ENCODE measurements at regions not wholly inside any gene's neighbourhood (a gene's known extent, or its start where the extent isn't known, plus 50 kb on each side); places are given as distances from the start of the nearest gene placed in this dataset.

GRCh38 chr13:104967836-104968630 is 1567.4 kb downstream of the EFNB2 start:
- no peak overlapping the region for H3K4me3 ChIP-seq (ENCODE audit: extremely low read depth in 1 of 4, insufficient read depth in 2 of 4, low read depth in 3 of 4, low read length in 4 of 4)
- H3K36me3 ChIP-seq (ENCODE audit: control insufficient read depth in 2 of 4, insufficient read depth in 4 of 4, low read length in 3 of 4), result no peaks in the 10 kb centered on the region
- H2BK12ac ChIP-seq (ENCODE audit: low read depth, low read length), result no peak overlapping the region
- H3K56ac ChIP-seq (replicated peaks; ENCODE audit: insufficient read length, low read depth, low read length), result no peak overlapping the region
- no peak overlapping the region for H3K27ac ChIP-seq (ENCODE audit: low read depth, low read length)
- H3K18ac ChIP-seq (ENCODE audit: extremely low read depth, low read length), result no peak overlapping the region
- no peak overlapping the region for H2BK20ac ChIP-seq (ENCODE audit: low read length)
- H3K4me1 ChIP-seq (replicated peaks in 1 of 4; ENCODE audit: control insufficient read depth in 3 of 4, insufficient read depth in 4 of 4, low read length in 3 of 4), result no peaks in the 10 kb centered on the region
- no peak overlapping the region for H2AK5ac ChIP-seq (ENCODE audit: low read depth, low read length)
- 94% methylated on average over 9 of the region's 9 CpGs; no CpG with 5 or more reads in 1 of the 2 experiments for WGBS, 2 experiments (ENCODE audit: extremely low coverage in 1 of 2, insufficient coverage in 1 of 2, insufficient read length in 1 of 2, insufficient replicate concordance in 2 of 2, low coverage in 1 of 2, low lambda C conversion rate in 2 of 2, missing lambda C conversion rate in 1 of 2)
- no peak for DNase-seq (ENCODE audit: low read depth in 1 of 2, low spot score in 2 of 2)
- no peak overlapping the region for H2AFZ ChIP-seq (ENCODE audit: low read length)
- no peaks in the 10 kb centered on the region for H4K20me1 ChIP-seq (replicated peaks in 1 of 2; ENCODE audit: control insufficient read depth in 1 of 2, insufficient read depth in 2 of 2, low read length in 2 of 2)
- H2BK15ac ChIP-seq (ENCODE audit: low read length), result no peak overlapping the region
- no peaks in the 10 kb centered on the region for H3K79me1 ChIP-seq (ENCODE audit: low read depth, low read length)
- no peak overlapping the region for H3K4ac ChIP-seq (replicated peaks; ENCODE audit: insufficient read length, low read depth, low read length)
- no peak for TF ChIP-seq BRCA1 (IDR thresholded peaks at IDR 0.05; ENCODE audit: low read depth, low read length)
- no peak for TF ChIP-seq ZNF274 (IDR thresholded peaks at IDR 0.05; ENCODE audit: borderline replicate concordance, extremely low read depth, low read length)
- TF ChIP-seq YY1 (IDR thresholded peaks at IDR 0.05; ENCODE audit: low read depth, low read length), result no peak
- TF ChIP-seq NRF1 (IDR thresholded peaks at IDR 0.05; ENCODE audit: low read depth, low read length), result no peak
- TF ChIP-seq SIRT6 (IDR thresholded peaks at IDR 0.05; ENCODE audit: low read length), result no peak
- no peak for TF ChIP-seq SIN3A (conservative IDR thresholded peaks at IDR 0.05 in 1 of 2, IDR thresholded peaks at IDR 0.05 in 1 of 2; ENCODE audit: low read depth in 1 of 2, low read length in 2 of 2)
- TF ChIP-seq RAD21 (IDR thresholded peaks at IDR 0.05 in 1 of 2, conservative IDR thresholded peaks at IDR 0.05 in 1 of 2; ENCODE audit: low read depth in 2 of 2, low read length in 2 of 2), result no peak
- no peaks in the 10 kb centered on the region for H3K9me3 ChIP-seq (ENCODE audit: insufficient read depth in 2 of 2, low read depth in 1 of 2, low read length in 1 of 2)
- no peak overlapping the region for H3K23ac ChIP-seq (ENCODE audit: insufficient read length)
- POLR2A ChIA-PET (ENCODE audit: partially characterized antibody), result no interaction called here
- no peak overlapping the region for H3K9ac ChIP-seq (replicated peaks in 1 of 4; ENCODE audit: extremely low read depth in 1 of 4, low read depth in 3 of 4, low read length in 3 of 4)
- no peak for FAIRE-seq
- no peak overlapping the region for H3K14ac ChIP-seq (ENCODE audit: insufficient read length)
- CTCF ChIA-PET (ENCODE audit: partially characterized antibody), result no interaction called here
- no peak overlapping the region for H2BK5ac ChIP-seq (ENCODE audit: low read depth, low read length)
- no peak overlapping the region for H4K8ac ChIP-seq (ENCODE audit: extremely low read depth, insufficient read depth, low read length)
- H4K91ac ChIP-seq (replicated peaks; ENCODE audit: insufficient read length, low read length), result no peak overlapping the region
- H3K79me2 ChIP-seq (ENCODE audit: control insufficient read depth in 1 of 2, insufficient read depth in 2 of 2, low read length in 2 of 2), result no peaks in the 10 kb centered on the region
- no peak overlapping the region for H2BK120ac ChIP-seq (replicated peaks; ENCODE audit: low read depth, low read length)
- no peaks in the 10 kb centered on the region for H3K27me3 ChIP-seq (replicated peaks in 1 of 4; ENCODE audit: control insufficient read depth in 3 of 4, extremely low read depth in 1 of 4, insufficient read depth in 3 of 4, low read length in 3 of 4)
- H3K4me2 ChIP-seq (ENCODE audit: insufficient read depth in 1 of 2, low read depth in 2 of 2, low read length in 2 of 2), result no peak overlapping the region
- no peaks in the 10 kb centered on the region for H3K23me2 ChIP-seq (ENCODE audit: low read depth, low read length)
- H4K5ac ChIP-seq (ENCODE audit: insufficient read length, low read depth, low read length), result no peak overlapping the region
